IPS-NIHi7 (cell line): ENCODE measurements at regions not wholly inside any gene's neighbourhood (a gene's known extent, or its start where the extent isn't known, plus 50 kb on each side); places are given as distances from the start of the nearest gene placed in this dataset.
"Not testable (repeated sequence)": the region's sequence is repeated elsewhere in the genome, so short reads cannot be mapped to it uniquely, and the experiment has no call there.

ENCODE experiments used
- DNase-seq: peaks from one replicate; pipeline ENCODE4 v3.0.0; 2012; ENCODE audit warnings: mixed read lengths; ENCODE audit errors: extremely low spot score

DNA sequence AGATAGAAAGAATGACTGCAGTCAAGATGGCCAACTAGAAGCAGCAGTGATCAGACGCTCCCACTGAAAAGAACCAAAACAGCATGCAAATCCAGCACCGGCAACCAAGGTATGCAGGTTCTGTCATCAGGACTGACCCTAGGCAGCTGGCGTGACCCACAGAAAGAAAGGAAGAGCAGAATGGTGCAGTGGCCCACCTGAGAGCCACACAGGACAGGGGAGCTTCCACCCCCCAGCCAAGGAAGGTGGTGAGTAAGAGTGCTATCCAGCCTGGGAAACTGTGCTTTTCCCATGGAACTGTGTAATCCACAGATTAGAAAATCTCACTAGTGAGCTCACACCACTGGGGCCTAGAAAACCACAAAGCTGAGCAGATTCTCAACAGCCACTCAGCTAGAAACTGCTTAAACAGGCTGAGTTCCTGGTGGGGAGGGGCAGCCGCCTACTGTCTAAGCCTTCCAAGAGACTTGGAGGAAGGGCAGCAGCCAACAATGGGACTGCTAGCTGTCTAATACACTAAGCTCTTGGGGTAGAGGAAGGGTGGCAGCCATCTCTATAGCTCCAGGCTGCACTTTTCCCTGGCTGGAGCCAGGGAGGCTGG lies 127.9 kb downstream of the EVA1A start:
- peak; percentile 20 for DNase-seq

DNA sequence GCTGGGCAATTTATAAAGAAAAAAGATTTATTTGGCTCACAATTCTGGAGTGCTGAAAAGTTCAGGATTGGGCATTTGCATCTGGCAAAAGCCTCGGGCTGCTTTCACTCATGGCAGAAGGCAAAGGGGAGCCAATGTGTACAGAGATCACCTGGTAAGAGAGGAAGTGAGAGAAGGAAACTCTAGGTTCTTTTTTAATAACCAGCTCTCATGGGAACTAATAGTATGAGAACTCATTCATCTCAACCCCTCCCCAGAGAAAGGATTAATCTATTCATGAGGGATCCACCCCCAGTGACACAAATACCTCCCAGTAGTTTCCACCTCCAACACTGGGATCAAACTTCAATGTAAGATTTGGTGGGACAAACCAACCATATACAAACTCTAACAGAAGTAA lies 129.0 kb downstream of the EVA1A start:
- no peak for DNase-seq

GRCh38 chr2:75431276-75431675 lies 129.5 kb downstream of the EVA1A start:
- no peak for DNase-seq

- DNase-seq = not testable (repeated sequence)
These were observed 130.3 kb downstream of the EVA1A start for GRCh38 chr2:75430449-75430848.

DNA sequence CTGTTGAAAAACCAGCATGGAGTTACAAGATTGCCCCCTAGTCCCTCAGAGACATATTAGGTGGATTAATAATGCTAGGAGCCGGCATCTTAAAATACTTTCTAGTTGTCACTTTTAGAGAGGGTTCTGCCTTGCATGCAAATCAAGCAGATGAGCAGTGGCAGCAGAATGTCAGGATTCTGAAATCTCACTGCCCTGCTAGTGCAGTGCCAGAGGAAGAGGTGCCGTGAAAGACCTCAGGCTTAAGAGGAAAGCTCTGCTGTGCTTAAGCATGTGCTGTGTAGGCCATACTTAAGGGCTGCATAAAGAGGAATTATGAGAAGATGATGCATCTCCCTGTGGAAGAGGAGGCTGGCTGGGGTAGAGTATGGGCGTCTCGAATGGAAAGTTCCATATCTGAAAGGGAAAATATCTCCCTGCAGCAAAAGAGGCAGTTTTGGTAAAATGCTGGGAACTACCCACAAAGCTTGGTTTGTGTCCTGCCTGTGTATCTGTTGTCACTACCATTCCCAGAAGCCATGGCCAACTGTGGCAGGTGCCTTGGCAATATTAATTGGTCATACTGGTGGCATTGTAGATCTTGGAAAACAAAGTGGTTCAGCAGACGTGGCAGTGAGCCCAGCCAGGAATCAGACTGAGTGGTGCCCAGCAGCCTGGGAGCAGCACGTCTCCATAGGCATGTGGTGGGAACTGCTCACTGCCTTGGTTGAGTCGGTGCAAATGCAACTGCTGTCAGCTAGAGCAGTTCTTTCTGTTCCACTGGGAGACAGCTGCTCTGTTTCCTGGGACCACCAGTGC lies 131.9 kb downstream of the EVA1A start:
- no peak for DNase-seq

DNA sequence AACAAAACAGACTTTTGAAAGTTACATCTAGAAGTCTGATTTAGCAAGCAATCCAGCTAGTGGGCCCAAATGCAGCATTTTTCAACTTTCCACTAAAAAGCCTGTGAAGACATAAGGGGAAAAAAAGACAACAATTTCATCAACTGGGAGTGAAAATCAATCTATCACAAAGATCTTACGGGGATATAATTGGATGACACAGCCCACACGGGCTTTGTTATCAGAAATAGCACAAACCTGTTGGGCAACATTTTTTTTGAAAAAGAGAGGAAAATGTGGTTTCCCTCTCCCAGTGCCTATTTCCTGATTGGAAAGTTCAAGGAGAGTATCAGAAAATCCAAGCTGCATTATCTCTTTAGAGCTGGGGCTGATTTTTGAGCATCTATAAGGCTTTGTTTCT lies 132.7 kb downstream of the EVA1A start:
- DNase-seq = no peak

- peak; percentile 19 for DNase-seq
These were observed 135.7 kb downstream of the EVA1A start for GRCh38 chr2:75424936-75425619.

DNA sequence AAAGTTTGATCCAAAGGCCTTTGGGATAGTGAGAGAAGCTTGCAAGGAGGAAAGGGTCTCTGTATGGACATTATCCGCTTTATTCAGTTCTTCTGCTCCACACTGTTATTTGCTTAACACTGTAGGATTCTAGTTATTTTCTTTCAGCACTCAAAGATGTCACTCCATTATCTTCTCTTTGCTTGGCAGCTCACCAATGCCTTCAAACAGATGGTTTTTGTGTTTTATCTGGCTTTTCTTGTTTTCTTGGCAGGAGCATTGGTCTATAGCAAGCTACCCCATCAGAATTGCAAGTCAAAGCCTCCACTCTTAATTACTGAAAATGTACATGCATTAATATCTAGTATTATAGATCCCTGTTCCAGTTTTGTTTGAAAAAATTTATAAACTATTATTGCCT lies 138.8 kb downstream of the EVA1A start:
- no peak for DNase-seq

- DNase-seq = peak; percentile 18
These were observed 144.1 kb downstream of the EVA1A start for GRCh38 chr2:75416420-75417342.

- DNase-seq = no peak
These were observed 145.0 kb downstream of the EVA1A start for GRCh38 chr2:75415731-75416130.

DNA sequence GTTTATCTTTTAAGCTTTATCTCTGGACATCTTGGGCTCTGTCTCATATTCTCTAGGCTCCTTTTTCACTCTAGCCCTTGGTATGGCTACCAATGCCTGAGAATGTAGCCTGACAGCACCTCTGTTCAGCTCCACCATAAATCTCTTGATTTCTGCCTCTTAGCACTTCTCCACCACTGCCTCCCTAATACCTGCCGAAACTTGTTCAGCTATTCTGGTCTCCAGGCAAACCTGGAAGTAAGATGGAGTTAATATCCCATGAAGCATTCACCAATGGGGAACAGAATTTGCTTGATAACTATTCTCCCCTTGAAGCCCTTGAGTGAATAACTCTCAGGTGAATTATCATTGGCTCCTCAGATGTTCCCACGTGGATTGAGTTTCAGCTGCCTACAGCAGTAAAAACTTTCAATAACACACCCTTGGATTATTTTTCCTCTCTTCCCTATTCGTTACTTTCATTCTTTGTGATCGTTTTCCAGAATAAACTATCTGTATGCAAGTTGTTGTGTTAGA lies 145.6 kb downstream of the EVA1A start:
- DNase-seq = no peak

DNA sequence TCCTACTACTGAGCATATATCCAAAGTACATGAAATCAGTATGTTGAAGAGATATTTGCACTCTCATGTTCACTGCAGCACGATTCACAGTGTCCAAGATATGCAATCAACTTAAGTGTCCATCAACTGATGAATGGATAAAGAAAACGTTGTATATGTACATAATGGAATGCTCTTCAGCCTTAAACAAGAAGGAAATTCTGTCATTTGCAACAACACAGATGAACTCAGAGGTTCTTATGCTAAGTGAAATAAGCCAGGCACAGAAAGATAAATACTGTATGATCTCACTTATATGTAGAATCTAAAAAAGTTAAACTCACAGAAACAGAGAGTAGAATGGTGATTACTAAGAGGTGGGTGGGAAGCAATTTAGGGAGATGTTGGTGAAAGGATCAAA lies 149.2 kb downstream of the EVA1A start:
- no peak for DNase-seq

GRCh38 chr2:75410702-75411101 lies 150.0 kb downstream of the EVA1A start:
- DNase-seq = no peak

GRCh38 chr2:75408771-75409170 lies 152.0 kb downstream of the EVA1A start:
- DNase-seq = no peak

DNA sequence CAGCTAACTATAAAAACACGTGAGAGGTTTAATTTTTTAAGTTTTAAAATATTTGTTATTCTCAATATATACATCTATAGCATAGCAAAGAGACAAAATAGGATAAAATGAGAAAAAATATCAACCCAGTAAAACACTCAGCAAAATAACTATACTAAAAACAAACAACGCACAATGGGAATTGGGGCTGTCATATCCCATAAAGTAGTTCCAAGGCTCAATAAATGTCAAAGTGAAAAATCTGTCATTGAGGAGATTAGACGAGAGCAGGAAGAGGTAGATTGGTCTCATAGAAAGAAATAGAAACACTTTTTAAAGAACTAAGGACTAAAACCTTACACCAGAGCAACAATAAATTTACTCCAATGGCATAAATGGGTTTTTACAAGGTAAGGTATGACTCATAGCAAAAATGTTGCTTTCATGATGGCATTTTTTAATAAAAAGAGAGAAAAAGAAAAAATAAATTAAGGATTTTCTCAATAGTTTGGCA lies 153.7 kb downstream of the EVA1A start:
- DNase-seq = no peak

DNA sequence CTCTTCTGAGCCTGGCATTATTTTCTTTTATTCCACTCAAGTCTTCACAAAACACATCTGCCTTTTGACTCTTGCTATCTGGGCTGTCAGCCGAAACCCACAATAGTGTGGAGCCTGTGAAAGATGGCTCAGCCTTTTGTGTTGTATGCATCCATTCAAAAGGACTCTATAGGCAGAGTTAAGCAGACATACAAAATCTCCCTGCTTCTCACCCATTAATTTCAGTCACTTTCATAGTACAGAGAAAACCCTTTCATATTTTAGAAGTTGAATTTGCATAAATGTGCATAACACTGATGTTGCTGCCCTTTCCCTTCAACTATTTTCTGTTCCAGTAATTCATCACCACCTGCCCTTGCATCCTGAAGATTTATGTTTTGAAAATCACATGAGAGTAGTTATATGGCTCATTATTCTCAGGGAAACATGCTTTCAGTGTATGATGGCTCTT lies 154.6 kb downstream of the EVA1A start:
- DNase-seq = no peak

DNA sequence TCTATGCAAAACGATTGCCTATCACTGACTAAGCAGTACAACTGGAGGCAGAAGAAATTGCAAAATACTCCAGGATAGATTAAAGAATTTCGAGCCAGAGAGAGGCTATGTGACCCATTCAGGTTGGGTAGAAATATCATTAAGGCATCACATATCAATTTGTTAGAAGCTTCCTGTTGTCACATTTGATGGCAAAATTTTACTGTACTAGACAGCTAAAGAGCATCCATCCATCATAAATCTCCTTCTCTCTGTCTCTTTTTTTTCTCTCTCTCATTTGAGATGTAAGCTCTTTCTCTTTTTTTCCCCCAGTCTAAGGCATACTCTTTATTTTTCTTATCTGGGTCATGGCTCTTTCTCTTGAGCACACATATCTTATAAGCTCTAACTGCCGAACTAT lies 155.7 kb downstream of the EVA1A start:
- DNase-seq = no peak

- peak; percentile 64 for DNase-seq
These were observed 156.7 kb downstream of the EVA1A start for GRCh38 chr2:75403991-75404428.

DNA sequence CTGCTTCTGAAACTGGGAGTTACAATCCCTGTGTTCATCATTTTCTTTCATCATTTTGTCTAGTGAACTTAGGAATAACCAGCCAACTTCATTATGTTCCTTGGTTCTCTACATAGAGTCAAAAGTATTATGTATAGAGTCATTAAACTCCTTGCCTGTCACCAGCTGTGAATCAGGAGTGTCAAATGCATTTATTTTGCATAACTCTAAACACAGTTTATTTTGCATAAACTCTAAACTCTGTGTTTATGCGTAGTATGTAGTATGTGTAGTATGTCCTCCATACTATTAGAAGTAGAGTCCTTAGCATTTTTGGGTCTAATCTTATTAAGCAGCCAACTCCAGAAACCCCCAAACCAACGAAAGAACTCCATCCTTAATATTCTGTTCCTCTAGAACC lies 164.4 kb downstream of the EVA1A start:
- DNase-seq = no peak

- DNase-seq = not testable (repeated sequence)
These were observed 166.0 kb downstream of the EVA1A start for GRCh38 chr2:75394764-75395163.

- DNase-seq = no peak
These were observed 170.6 kb downstream of the EVA1A start for GRCh38 chr2:75390169-75390568.
